GM18502 (cell line): ENCODE measurements at regions not wholly inside any gene's neighbourhood (a gene's known extent, or its start where the extent isn't known, plus 50 kb on each side); places are given as distances from the start of the nearest gene placed in this dataset.
A peak's percentile ranks its signal among the peaks of the same experiment; 100 is the strongest.
"Not testable (repeated sequence)": the region's sequence is repeated elsewhere in the genome, so short reads cannot be mapped to it uniquely, and the experiment has no call there.

Experiments
- ATAC-seq: cut with Tn5 transposase; IDR thresholded peaks from one replicate; pipeline ENCODE4 v1.9.1; 2021; ENCODE audit warnings: mild to moderate bottlenecking; ENCODE audit not compliant: unreplicated experiment, poor library complexity

- ATAC-seq: no peak
Observed at GRCh38 chr12:18008642-18009041, 81.4 kb downstream of the RERGL start.

GRCh38 chr12:17999174-17999801, 90.7 kb downstream of the RERGL start:
- ATAC-seq: no peak

- ATAC-seq: peak; percentile 95
Observed at GRCh38 chr12:17992002-17992656, 97.9 kb downstream of the RERGL start.

- no peak for ATAC-seq
Observed at GRCh38 chr12:17982556-17982955, 107.4 kb downstream of the RERGL start.

- no peak for ATAC-seq
Observed at GRCh38 chr12:17976202-17976601, 113.8 kb downstream of the RERGL start.

GRCh38 chr12:17975763-17976162, 114.2 kb downstream of the RERGL start:
- no peak for ATAC-seq

GRCh38 chr12:17975239-17975638, 114.8 kb downstream of the RERGL start:
- no peak for ATAC-seq

GRCh38 chr12:17971850-17972249, 118.1 kb downstream of the RERGL start:
- ATAC-seq: no peak

GRCh38 chr12:17954788-17955187, 135.2 kb downstream of the RERGL start:
- ATAC-seq: no peak

GRCh38 chr12:17950898-17951297, 139.1 kb downstream of the RERGL start:
- ATAC-seq: no peak

- no peak for ATAC-seq
Observed at GRCh38 chr12:17949558-17950141, 140.3 kb downstream of the RERGL start.

- ATAC-seq: no peak
Observed at GRCh38 chr12:17928708-17929366, 161.2 kb downstream of the RERGL start.

- ATAC-seq: no peak
Observed at GRCh38 chr12:17918013-17918412, 172.0 kb downstream of the RERGL start.

GRCh38 chr12:17884581-17884980, 205.4 kb downstream of the RERGL start:
- no peak for ATAC-seq

- no peak for ATAC-seq
Observed at GRCh38 chr12:17878714-17879113, 211.3 kb downstream of the RERGL start.

- no peak for ATAC-seq
Observed at GRCh38 chr12:17875230-17875629, 214.8 kb downstream of the RERGL start.

GRCh38 chr12:17866802-17867201, 223.2 kb downstream of the RERGL start:
- no peak for ATAC-seq

GRCh38 chr12:17855548-17855947, 234.4 kb downstream of the RERGL start:
- not testable (repeated sequence) for ATAC-seq

GRCh38 chr12:17853054-17853453, 236.9 kb downstream of the RERGL start:
- no peak for ATAC-seq

GRCh38 chr12:17841496-17841895, 248.5 kb downstream of the RERGL start:
- ATAC-seq: no peak

- no peak for ATAC-seq
Observed at GRCh38 chr12:17829813-17830212, 260.2 kb downstream of the RERGL start.
